HG03280 (cell line): ENCODE measurements at regions not wholly inside any gene's neighbourhood (a gene's known extent, or its start where the extent isn't known, plus 50 kb on each side); places are given as distances from the start of the nearest gene placed in this dataset.

Experiments
- ATAC-seq: cut with Tn5 transposase; IDR thresholded peaks from one replicate; pipeline ENCODE4 v1.9.1; 2021; ENCODE audit warnings: mild to moderate bottlenecking, moderate library complexity; ENCODE audit not compliant: unreplicated experiment

DNA sequence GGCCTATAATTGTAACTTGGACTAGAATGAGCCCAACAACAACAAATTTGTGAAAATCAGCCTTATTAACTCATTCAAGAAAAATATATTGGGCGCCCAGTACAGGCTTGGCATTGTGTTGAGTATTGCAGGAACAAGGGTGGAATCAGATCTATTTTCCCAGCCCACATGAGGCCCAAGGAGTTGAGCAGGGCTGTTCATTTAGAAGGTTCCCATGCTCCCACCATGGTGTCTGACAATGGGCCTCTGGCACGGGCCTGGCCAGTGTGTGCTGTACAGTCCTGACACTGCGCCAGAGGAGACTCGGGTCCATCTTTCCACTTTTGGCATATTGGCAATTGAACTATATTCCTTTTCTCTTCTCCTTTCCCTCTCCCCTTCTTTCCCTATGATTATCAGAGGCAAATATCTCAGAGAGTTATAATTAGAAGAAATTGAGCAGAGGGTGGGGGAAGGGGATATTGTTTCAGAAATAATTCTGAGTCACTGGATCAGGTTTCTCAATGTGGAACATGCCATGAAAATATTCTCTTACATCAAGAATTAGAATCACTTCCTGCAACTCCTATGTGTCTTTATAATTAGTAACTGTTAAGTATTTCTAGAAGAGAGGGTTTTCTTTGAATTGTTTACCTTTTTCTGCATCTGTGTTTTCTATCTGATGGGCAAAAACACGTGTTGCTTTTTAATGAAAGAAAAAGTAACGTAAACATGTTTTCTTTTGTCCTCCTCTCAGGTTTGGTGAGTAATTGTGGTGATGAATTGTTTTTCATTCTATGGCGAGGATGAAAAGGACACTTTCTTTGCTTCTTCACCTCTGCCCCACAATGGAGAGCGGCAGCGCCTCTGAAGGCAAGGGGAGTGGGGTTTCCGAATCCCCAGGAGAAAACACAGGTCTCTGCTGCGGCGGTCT, 209.4 kb downstream of the FOXA2 start:
- ATAC-seq = no peak

GRCh38 chr20:22374066-22374465, 210.3 kb downstream of the FOXA2 start:
- no peak for ATAC-seq

- ATAC-seq = no peak
Measured at GRCh38 chr20:22373164-22373895, 211.0 kb downstream of the FOXA2 start.

GRCh38 chr20:22371843-22372242, 212.5 kb downstream of the FOXA2 start:
- peak; percentile 84 for ATAC-seq

DNA sequence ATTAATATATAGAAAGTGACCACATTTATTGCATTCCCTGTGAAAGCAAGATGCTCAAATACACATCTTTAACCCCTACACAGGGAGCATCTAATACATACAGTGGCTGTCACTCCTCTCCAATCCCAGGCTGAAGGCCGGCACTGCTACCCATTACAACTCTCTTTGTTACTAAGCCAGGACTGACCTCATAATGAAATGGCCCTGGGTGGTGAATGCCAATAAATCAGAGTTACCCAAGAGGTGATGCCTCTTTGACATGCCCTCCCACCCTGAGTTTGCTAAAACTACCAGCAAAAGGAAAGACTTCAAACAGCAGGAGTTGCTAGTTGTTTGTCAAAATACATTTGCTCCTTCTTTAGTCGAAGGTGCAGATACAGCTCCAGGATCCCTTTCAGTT, 214.2 kb downstream of the FOXA2 start:
- ATAC-seq = no peak

DNA sequence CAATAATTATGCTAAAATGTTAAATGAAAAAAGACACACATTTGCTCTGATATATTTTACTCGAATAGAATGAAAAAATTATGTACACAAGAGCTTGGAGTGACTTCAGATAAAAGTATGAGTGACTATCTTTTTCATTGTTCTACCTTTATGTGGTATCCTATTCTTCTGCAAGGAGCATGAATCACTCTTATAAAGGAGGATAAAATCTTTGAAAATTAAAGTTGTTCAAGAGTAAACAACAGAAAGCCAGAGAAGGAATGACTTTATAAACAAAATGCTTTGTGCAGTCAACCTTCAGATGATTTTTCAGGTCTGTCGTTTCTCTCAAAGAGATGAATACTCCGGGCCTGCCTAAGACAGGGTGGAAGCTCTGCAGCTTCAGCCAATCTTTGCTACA, 215.3 kb downstream of the FOXA2 start:
- ATAC-seq = no peak

DNA sequence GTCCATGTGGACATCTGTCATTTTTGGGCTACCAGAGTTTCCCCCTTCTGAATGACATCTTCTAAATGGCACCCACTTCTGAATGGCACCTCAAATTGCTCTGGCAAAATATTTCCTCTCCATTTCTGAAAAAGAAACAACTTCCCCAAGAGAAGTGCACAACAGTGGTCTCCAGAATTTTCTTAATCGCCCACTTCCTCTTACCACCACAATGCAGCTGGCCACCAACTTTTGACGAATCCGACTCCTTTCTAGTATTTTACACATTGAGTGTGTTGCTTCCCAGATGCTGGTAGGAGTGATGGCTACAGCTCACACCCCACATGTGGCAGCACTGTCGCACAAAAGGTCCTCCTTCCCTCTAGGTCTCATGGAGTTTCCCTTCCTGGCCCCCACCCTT, 216.1 kb downstream of the FOXA2 start:
- ATAC-seq = no peak

DNA sequence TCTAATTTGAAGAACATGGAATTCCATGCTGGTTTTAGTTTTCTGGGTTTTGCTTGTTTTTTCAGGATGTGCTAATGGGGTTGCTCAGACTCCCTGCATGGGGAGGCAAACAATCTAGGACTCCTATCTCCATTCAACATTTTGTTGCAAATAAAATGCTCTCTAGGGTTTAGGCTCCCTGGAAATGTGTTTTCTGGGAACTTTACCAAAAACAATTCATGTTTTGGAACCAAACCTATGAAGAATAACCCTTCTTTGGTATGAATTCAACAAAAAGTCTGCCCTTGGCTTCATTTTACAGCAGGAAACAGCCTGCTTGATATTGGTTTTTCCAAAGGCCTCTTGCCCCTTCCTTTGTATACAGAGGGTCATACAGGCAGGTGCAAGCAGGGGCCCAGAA, 217.7 kb downstream of the FOXA2 start:
- ATAC-seq = no peak

- no peak for ATAC-seq
Measured at GRCh38 chr20:22354647-22355046, 229.7 kb downstream of the FOXA2 start.

DNA sequence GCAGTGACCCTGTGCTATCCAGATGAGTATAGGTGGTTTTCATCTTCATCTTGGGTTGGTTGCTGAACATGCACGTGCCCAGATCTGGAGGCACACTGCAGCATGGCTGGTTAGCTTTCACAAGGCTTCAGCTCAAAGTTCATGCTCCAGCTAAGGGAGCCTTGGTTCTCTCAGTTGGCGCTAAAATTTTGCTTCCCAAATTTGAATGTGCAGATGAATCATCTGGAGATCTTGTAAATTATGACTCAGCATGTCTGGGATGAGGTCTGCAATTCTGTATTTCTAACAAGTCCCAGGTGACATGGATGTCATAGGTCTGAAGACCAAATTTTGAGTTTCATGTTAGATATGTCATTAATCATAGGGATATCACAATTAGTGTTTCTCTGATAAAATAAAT, 230.8 kb downstream of the FOXA2 start:
- no peak for ATAC-seq

- no peak for ATAC-seq
Measured at GRCh38 chr20:22352019-22352418, 232.4 kb downstream of the FOXA2 start.

- ATAC-seq = no peak
Measured at GRCh38 chr20:22350624-22351023, 233.7 kb downstream of the FOXA2 start.

DNA sequence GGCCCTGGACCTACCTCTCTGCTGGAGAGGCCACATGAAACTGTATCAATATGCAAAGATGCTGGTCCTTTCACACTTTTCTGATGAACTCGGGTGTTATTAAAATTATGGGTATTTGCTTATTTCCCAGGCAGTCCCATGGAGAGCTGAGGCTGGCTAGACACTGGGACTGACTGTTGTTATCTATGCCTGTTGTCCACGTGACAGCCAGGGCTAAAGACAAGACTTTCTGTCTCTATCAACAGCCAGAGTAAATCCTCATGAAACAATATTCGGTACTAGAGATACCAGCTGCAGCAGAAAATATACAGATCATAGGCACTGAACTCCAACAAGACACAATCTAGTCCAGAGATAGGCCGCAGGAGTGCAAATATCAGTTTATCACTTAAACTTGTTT, 236.4 kb downstream of the FOXA2 start:
- ATAC-seq = no peak

- ATAC-seq = no peak
Measured at GRCh38 chr20:22346716-22347115, 237.7 kb downstream of the FOXA2 start.

DNA sequence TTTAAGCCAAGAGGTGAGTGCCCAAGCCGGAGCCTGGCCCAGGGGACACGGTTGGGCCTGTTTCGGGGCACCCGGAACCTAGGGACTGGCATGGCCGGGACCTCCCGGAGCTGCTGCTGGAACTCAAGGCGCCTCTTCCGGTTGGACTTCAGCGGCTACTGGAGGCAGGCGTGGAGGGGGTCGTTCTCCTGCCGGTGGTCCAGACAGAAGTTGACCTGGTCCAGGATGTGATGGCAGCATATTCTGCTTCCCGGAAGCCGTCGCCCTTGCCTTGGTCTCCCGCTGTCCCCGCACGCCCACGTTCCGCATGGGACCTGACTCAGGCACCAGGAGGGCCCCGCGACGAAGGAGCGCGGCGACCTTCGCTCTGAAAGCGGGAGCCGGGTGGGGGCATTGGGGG, 240.8 kb downstream of the FOXA2 start:
- ATAC-seq = no peak

DNA sequence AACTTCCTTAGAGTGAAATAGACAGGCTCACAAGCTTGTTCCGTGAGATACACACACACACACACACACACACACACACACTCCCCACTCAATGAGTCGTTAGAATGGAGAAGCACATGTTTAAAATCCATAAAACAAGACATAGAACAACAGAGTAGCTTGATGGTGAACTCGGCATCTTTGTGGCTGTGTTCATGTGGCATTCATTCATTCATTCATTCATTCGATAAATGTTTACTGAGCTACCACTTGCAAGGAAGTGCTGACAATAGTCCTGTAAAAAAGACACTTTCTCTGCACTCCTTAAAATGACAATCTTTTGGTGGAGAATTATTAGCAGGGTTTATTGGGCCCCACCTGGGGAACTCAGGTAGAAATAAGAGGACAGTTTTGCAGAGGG, 242.0 kb downstream of the FOXA2 start:
- no peak for ATAC-seq

GRCh38 chr20:22341508-22341907, 242.9 kb downstream of the FOXA2 start:
- no peak for ATAC-seq

DNA sequence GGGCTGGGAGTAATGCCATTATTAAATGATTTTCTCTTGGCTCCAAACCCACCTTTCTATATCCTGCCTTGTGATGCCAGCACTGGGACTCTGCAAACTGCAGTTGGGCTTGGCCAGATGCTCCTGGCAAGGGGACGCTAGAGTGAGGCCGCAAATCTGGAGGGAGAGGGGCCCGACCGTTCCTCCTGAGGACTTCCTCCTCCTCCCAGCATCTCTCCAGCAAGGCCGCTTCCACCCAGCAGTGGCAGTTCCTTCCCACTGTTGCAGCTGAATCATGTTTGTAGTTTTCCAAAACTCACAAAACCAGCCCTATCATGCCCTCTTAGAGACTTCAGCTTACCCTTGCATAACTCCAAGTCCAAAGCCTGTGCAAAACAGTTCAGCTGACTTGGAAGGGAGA, 244.4 kb downstream of the FOXA2 start:
- ATAC-seq = no peak

GRCh38 chr20:22339091-22339881, 245.1 kb downstream of the FOXA2 start:
- no peak for ATAC-seq

DNA sequence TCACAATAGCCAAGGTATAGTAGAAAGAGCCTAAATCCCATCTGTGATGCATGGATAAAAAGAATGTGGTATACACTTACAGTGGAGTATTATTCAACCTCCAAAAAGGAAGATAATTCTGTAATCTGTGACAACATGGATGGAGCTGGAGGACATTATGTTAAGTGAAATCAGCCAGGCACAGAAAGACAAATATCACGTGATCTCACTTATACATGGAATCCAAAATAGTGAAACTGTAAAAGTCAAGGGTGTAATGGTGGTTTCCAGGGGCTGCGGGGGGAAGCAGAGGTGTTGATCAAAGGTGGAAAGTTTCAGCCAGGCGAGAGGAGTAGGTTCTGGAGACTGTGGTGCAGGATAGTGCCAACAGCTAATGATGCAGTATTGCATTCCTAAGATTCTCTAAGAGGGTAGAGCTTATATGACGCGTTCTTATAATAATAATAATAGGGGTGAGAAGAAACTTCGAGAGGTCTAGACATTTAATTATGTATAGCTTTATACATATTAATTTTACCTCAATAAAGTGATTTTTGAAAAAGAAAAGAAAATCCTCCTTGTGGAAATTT, 246.1 kb downstream of the FOXA2 start:
- no peak for ATAC-seq

DNA sequence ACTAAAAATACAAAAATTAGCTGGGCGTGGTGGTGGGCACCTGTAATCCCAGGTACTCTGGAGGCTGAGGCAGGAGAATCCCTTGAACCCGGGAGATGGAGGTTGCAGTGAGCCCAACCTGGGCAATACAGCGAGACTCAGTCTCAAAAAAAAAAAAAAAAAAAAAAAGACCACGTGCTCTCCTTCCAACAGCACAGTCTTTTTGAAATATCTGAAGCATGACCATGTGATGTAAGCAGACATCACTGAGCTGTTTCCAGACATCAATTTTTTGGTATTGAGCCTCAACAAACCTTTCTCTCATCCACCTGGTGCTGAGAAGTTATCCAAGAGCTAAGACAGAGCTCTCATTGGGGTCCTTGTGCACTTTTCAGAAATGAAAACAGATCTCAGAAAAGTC, 249.2 kb downstream of the FOXA2 start:
- no peak for ATAC-seq
